ENCODE measurements at regions not wholly inside any gene's neighbourhood (a gene's known extent, or its start where the extent isn't known, plus 50 kb on each side); places are given as distances from the start of the nearest gene placed in this dataset.
A peak's percentile ranks its signal among the peaks of the same experiment; 100 is the strongest.

DNA sequence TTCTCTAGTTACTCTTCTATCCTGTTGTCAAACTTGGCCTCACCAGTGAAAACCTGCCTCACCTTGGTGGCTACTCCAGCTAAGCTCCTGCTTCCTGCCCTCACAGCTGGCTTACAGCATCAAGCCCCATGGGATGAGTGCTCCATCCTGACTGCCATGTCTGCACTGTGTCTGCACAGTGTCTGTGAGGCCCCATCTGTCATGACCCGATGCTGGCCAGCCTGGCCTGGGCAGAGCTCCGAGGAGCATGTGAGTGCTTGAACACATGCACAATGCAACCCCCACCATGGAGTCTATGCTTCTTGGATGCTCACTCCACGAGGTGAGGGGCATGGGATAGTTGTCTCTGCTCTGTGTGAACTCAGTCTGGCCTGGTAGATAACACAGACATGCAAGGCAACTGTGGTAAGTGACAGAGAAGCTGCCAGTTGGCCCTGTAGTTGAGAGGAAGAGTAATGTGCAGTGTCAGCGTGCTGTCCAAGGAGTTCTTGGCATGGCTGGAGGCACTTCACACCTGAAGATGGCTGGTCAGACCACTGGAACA is 207.1 kb upstream of the ZNF32 start:
- Mint-ChIP-seq H3K4me1 (ENCODE audit: low read depth) (peaks cover 2% of the 10 kb centered on the region), H3K27ac (no peak overlapping the region), H3K9me3 (ENCODE audit: insufficient read depth) (no peaks in the 10 kb centered on the region), H3K27me3 (ENCODE audit: low read depth) (peaks cover 3% of the 10 kb centered on the region), H3K4me3 (no peak overlapping the region), H3K36me3 (ENCODE audit: low read depth) (no peaks in the 10 kb centered on the region)
- ATAC-seq (no peak), DNase-seq (peak; percentile 14)
- POLR2A ChIA-PET, result no interaction called here
- CTCF ChIA-PET, result no interaction called here

DNA sequence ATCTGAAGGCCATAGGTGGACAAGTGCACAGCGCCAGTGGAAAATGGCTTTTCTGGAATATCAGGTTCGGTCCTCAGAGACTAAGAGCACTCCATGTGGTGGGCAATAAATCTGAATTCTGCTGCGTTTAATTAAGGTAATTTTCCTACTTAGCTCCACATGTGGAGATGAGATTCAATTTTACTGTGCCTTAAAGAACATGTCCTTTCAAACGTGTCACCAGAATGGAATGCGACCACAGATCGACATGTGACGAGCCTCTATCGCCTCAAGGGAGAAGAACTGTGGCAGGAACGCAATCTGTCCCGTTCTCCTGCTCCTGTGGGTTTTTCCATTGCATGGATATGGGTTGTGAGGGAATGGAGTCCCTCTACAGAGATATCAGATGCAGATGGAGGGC is 205.3 kb upstream of the ZNF32 start:
- no peak overlapping the region for H3K4me3 Mint-ChIP-seq
- CTCF ChIA-PET, result no interaction called here
- POLR2A ChIA-PET, result no interaction called here

DNA sequence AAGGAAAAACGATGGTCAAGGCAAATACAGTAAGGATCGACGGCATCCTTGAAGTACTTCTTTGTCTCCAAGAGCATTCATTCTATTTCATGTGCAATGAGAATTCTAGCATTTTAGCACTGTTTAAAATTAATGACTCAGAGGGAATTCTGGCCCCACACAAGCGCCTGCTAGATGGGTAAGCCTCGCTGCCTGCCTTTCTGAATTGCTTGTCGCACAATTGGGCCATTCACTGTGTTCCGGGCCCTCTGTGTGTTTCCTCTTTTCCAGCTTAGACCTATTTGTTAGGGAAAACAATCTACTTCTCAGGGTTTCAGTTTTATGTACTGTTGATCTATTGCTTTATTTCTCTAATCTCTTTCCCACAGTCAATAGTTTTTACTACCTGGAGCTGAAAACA is 204.7 kb upstream of the ZNF32 start:
- H3K4me3 Mint-ChIP-seq, result no peak overlapping the region
- H3K4me1 Mint-ChIP-seq (ENCODE audit: low read depth), result peaks cover 2% of the 10 kb centered on the region
- H3K9me3 Mint-ChIP-seq (ENCODE audit: insufficient read depth), result no peaks in the 10 kb centered on the region
- H3K36me3 Mint-ChIP-seq (ENCODE audit: low read depth), result no peaks in the 10 kb centered on the region
- POLR2A ChIA-PET, result no interaction called here
- no peak overlapping the region for H3K27ac Mint-ChIP-seq
- H3K27me3 Mint-ChIP-seq (ENCODE audit: low read depth), result no peaks in the 10 kb centered on the region
- DNase-seq (no peak), ATAC-seq (no peak)
- CTCF ChIA-PET, result no interaction called here

More for the DNA sequence above, 205.3 kb upstream of the ZNF32 start:
- peaks cover 2% of the 10 kb centered on the region for H3K4me1 Mint-ChIP-seq (ENCODE audit: low read depth)
- H3K9me3 Mint-ChIP-seq (ENCODE audit: insufficient read depth), result no peaks in the 10 kb centered on the region
- no peaks in the 10 kb centered on the region for H3K36me3 Mint-ChIP-seq (ENCODE audit: low read depth)
- H3K27ac Mint-ChIP-seq, result no peak overlapping the region
- ATAC-seq (no peak), DNase-seq (no peak)
- H3K27me3 Mint-ChIP-seq (ENCODE audit: low read depth), result no peaks in the 10 kb centered on the region

GRCh38 chr10:43852644-43853214 is 204.0 kb upstream of the ZNF32 start:
- Mint-ChIP-seq H3K4me3 (no peak overlapping the region), H3K4me1 (ENCODE audit: low read depth) (peaks cover 2% of the 10 kb centered on the region), H3K36me3 (ENCODE audit: low read depth) (no peaks in the 10 kb centered on the region), H3K9me3 (ENCODE audit: insufficient read depth) (no peaks in the 10 kb centered on the region), H3K27me3 (ENCODE audit: low read depth) (no peaks in the 10 kb centered on the region), H3K27ac (no peak overlapping the region)
- ChIA-PET CTCF (no interaction called here), POLR2A (no interaction called here)
- DNase-seq (no peak), ATAC-seq (no peak)

- ChIA-PET CTCF (no interaction called here), POLR2A (no interaction called here)
- ATAC-seq, result no peak
- H3K36me3 Mint-ChIP-seq (ENCODE audit: low read depth), result no peaks in the 10 kb centered on the region
- H3K4me1 Mint-ChIP-seq (ENCODE audit: low read depth), result peaks cover 2% of the 10 kb centered on the region
- H3K9me3 Mint-ChIP-seq (ENCODE audit: insufficient read depth), result no peaks in the 10 kb centered on the region
- no peak overlapping the region for H3K27ac Mint-ChIP-seq
- H3K4me3 Mint-ChIP-seq, result no peak overlapping the region
- DNase-seq, result no peak
- H3K27me3 Mint-ChIP-seq (ENCODE audit: low read depth), result no peaks in the 10 kb centered on the region
These were observed 203.5 kb upstream of the ZNF32 start for GRCh38 chr10:43852149-43852548.

- DNase-seq (no peak), ATAC-seq (no peak)
- Mint-ChIP-seq H3K4me3 (no peak overlapping the region), H3K9me3 (ENCODE audit: insufficient read depth) (no peaks in the 10 kb centered on the region), H3K27me3 (ENCODE audit: low read depth) (no peaks in the 10 kb centered on the region), H3K27ac (no peak overlapping the region), H3K36me3 (ENCODE audit: low read depth) (no peaks in the 10 kb centered on the region), H3K4me1 (ENCODE audit: low read depth) (peaks cover 13% of the 10 kb centered on the region)
- ChIA-PET CTCF (no interaction called here), POLR2A (interaction anchor here (0.6 kb wide), 1 partner anchor 447 kb away, joined by 3 read pairs; no protein-coding TSS in a partner anchor)
These were observed 202.3 kb upstream of the ZNF32 start for GRCh38 chr10:43851030-43851429.

DNA sequence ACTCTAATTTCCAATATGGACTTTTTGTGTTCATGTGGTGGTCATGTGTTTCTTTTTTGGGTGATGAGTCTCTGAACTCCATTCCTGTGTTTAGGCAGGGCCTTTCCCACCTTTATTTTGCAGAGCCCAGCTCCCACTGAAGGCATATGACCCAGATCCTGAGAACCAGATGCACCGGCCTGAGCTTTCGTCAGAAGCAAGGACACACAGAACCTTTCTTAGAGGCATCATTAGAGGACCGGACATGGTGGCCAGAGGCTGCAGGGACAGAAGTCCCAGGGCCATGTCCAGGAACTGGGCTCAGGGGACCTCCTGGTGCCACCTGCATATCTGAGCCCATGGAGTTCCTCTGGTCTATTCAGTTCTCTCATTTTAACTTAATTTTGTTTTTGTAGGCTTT is 200.9 kb upstream of the ZNF32 start:
- POLR2A ChIA-PET, result no interaction called here
- ATAC-seq (no peak), DNase-seq (peak; percentile 7)
- Mint-ChIP-seq H3K27ac (no peak overlapping the region), H3K27me3 (ENCODE audit: low read depth) (no peaks in the 10 kb centered on the region), H3K36me3 (ENCODE audit: low read depth) (no peaks in the 10 kb centered on the region), H3K4me3 (no peak overlapping the region), H3K9me3 (ENCODE audit: insufficient read depth) (no peaks in the 10 kb centered on the region), H3K4me1 (ENCODE audit: low read depth) (peaks cover 25% of the 10 kb centered on the region)
- CTCF ChIA-PET, result no interaction called here

- Mint-ChIP-seq H3K36me3 (ENCODE audit: low read depth) (no peaks in the 10 kb centered on the region), H3K9me3 (ENCODE audit: insufficient read depth) (no peaks in the 10 kb centered on the region), H3K4me3 (no peak overlapping the region), H3K27me3 (ENCODE audit: low read depth) (no peaks in the 10 kb centered on the region), H3K4me1 (ENCODE audit: low read depth) (peaks cover 39% of the 10 kb centered on the region), H3K27ac (no peak overlapping the region)
- CTCF ChIA-PET, result interaction anchor here (1.2 kb wide), 1 partner anchor 156 kb away, joined by 4 read pairs; no protein-coding TSS in a partner anchor
- POLR2A ChIA-PET, result no interaction called here
- ATAC-seq (no peak), DNase-seq (no peak)
These were observed 198.3 kb upstream of the ZNF32 start for GRCh38 chr10:43846968-43847367.

DNA sequence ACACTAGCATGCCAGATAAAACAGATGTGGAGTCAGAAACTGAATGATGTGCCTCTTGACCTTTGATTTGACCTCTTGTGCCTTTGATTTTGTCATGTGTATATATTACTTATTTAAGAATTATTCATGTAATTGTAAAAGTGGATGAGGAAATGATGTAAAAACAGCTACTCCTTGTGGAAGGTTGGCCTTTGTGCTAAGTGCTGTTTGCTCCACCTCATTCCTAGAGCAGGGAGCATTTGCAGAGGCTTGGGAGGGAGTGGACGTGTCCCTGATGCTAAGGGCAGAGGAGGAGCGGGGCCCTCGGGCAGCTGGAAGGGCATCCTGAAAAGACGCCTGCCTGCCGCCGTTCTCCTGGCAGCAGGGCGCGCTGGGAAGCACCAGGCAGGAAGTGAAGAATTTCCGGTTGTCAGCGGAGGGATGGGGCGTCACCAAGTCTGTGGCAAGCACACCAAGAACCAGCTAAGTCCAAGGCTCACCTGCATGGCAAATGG is 197.6 kb upstream of the ZNF32 start:
- peak; percentile 83 for ATAC-seq
- POLR2A ChIA-PET, result no interaction called here
- CTCF ChIA-PET, result interaction anchor here (0.8 kb wide), 1 partner anchor 163 kb away, joined by 4 read pairs; no protein-coding TSS in a partner anchor
- Mint-ChIP-seq H3K4me1 (ENCODE audit: low read depth) (peaks cover 39% of the 10 kb centered on the region), H3K4me3 (peak overlapping the region; percentile 58), H3K9me3 (ENCODE audit: insufficient read depth) (no peaks in the 10 kb centered on the region), H3K27ac (peak overlapping the region; percentile 87), H3K27me3 (ENCODE audit: low read depth) (no peaks in the 10 kb centered on the region), H3K36me3 (ENCODE audit: low read depth) (no peaks in the 10 kb centered on the region)
- DNase-seq, result peak; percentile 58

GRCh38 chr10:43845121-43845520 is 196.4 kb upstream of the ZNF32 start:
- POLR2A ChIA-PET, result no interaction called here
- no peak overlapping the region for H3K4me3 Mint-ChIP-seq
- CTCF ChIA-PET, result no interaction called here
- peak overlapping the region; percentile 25 for H3K27ac Mint-ChIP-seq
- no peaks in the 10 kb centered on the region for H3K36me3 Mint-ChIP-seq (ENCODE audit: low read depth)
- no peaks in the 10 kb centered on the region for H3K9me3 Mint-ChIP-seq (ENCODE audit: insufficient read depth)
- peaks cover 39% of the 10 kb centered on the region for H3K4me1 Mint-ChIP-seq (ENCODE audit: low read depth)
- DNase-seq (peak; percentile 18), ATAC-seq (no peak)
- no peaks in the 10 kb centered on the region for H3K27me3 Mint-ChIP-seq (ENCODE audit: low read depth)

DNA sequence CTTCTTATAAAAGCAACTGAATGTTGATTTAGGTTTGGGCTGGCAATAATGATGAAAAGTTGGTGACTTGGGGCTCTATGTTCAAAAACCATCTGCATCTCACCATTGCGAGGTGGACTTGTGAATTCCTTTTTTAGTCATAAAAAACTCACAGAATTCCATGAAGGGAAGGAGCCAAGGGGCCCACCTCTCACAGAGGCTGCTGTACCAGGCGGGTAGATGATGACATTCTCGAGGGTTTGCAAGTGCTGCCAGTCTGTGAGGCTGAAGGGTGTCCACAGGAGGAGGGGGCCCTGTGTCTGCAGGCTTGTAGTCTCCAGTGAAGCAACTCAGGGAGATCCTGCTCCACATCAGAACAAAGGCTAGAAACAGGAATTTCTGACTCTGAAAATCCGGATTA is 195.5 kb upstream of the ZNF32 start:
- peaks cover 4% of the 10 kb centered on the region for H3K27me3 Mint-ChIP-seq (ENCODE audit: low read depth)
- no peak overlapping the region for H3K27ac Mint-ChIP-seq
- DNase-seq (peak; percentile 9), ATAC-seq (no peak)
- no peak overlapping the region for H3K4me3 Mint-ChIP-seq
- POLR2A ChIA-PET, result no interaction called here
- no peaks in the 10 kb centered on the region for H3K36me3 Mint-ChIP-seq (ENCODE audit: low read depth)
- CTCF ChIA-PET, result no interaction called here
- peaks cover 39% of the 10 kb centered on the region for H3K4me1 Mint-ChIP-seq (ENCODE audit: low read depth)
- no peaks in the 10 kb centered on the region for H3K9me3 Mint-ChIP-seq (ENCODE audit: insufficient read depth)

DNA sequence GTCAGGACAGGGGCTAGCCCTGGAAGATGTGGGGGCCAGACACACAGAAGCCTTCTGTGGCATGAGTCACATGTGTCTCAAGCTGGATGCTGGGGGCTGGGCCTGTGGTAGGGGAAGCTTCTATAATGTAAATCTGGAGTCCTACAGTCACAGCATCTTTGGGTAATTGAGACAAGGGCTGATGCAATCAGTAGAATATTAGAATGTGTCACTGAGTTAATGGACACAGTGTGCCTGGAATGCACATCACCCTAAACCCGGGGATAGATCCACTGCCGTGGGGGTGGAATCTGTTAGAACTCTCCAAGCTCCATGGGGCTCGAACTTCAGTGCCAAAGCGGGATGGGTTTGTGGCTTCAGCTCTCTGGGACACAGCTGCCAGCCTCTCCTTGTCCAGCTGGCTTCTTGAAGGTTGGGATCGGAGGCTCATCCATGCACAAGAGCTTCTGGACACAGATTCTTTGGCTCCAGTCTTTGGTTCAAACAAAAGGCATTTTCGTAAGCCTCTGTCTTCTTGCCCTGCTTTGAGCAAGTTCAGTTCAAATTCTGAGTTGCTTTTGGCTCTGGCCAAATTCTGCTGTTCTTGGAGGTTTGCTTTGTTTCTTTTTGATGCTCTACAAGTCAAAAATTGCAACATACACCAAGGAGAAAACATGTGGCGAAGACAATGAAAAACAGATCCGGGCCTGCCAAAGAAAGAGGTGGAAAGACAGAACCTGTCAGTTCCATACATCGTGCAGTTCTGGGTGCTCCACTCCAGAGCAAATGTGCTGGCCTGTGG is 194.8 kb upstream of the ZNF32 start:
- peaks cover 39% of the 10 kb centered on the region for H3K4me1 Mint-ChIP-seq (ENCODE audit: low read depth)
- CTCF ChIA-PET, result no interaction called here
- peaks cover 5% of the 10 kb centered on the region for H3K27me3 Mint-ChIP-seq (ENCODE audit: low read depth)
- DNase-seq (peak; percentile 13), ATAC-seq (no peak)
- peak overlapping the region; percentile 17 for H3K27ac Mint-ChIP-seq
- POLR2A ChIA-PET, result no interaction called here
- H3K4me3 Mint-ChIP-seq, result no peak overlapping the region
- no peaks in the 10 kb centered on the region for H3K9me3 Mint-ChIP-seq (ENCODE audit: insufficient read depth)
- no peaks in the 10 kb centered on the region for H3K36me3 Mint-ChIP-seq (ENCODE audit: low read depth)

All from activated CD8-positive, alpha-beta T cell treated with anti-CD3 and anti-CD28 coated beads, Interleukin-2, amount 10 ng/mL, durations not matched to agents 7 days and 5 days (primary cell).